ENCODE measurements at regions not wholly inside any gene's neighbourhood (a gene's known extent, or its start where the extent isn't known, plus 50 kb on each side); places are given as distances from the start of the nearest gene placed in this dataset.

DNA sequence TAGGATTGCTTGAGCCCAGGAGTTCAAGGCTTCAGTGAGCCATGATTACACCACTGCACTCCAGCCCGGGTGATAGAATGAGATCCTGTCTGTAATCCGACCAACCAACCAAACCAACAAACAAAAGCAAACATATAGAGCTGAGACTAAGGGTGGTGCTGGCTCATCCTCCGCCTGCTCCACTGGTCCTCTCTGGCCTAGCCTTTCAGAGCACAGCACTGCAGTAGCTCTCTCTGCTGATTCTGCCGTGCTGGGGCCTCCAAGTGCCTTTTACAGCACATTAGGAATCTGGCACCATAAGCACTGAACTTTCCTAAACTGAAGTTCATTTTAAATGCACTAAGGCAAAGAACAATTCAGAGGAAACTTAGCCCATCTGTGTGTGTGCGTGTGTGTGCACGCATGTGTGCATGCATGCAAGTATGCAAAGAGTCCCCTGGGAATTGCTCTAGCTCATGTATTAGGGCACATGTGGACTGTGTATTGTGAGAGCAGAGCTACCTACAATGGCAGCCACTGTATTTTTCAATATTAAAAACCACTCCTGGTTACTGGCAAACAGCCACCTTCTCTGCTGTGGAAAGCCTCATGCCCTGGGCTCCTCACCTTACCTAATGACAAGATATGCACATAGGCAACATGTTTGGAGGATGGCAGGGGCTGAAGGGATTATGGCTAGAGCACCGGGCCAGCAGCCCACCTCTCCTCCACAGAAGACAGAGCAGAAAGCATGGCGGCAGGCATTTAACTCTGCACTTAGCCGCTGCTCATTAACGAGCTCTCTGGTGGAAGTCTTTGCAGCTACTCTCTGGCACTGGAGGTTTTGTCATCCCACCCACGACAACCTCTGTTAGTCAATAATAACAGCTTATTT is 223.1 kb upstream of the TSHZ3 start:
- no peak overlapping the region for H3K27ac ChIP-seq (ENCODE audit: low read depth, low read length, poor library complexity, severe bottlenecking)
- POLR2A ChIA-PET, result no interaction called here
- no TSS peak for BruUV-seq (replicated peaks)
- TF ChIP-seq EZH2phosphoT487 (IDR thresholded peaks at IDR 0.05; ENCODE audit: borderline replicate concordance, low read depth, low read length), result no peak
- TF ChIP-seq, protein P1, sequence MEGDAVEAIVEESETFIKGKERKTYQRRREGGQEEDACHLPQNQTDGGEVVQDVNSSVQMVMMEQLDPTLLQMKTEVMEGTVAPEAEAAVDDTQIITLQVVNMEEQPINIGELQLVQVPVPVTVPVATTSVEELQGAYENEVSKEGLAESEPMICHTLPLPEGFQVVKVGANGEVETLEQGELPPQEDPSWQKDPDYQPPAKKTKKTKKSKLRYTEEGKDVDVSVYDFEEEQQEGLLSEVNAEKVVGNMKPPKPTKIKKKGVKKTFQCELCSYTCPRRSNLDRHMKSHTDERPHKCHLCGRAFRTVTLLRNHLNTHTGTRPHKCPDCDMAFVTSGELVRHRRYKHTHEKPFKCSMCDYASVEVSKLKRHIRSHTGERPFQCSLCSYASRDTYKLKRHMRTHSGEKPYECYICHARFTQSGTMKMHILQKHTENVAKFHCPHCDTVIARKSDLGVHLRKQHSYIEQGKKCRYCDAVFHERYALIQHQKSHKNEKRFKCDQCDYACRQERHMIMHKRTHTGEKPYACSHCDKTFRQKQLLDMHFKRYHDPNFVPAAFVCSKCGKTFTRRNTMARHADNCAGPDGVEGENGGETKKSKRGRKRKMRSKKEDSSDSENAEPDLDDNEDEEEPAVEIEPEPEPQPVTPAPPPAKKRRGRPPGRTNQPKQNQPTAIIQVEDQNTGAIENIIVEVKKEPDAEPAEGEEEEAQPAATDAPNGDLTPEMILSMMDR (conservative IDR thresholded peaks at IDR 0.05; ENCODE audit: low read length), result no peak
- H3K4me2 ChIP-seq (ENCODE audit: low read length), result no peak overlapping the region
- CTCF ChIA-PET (ENCODE audit: unreplicated experiment), result no interaction called here
- H4K20me1 ChIP-seq (ENCODE audit: insufficient read depth, low read length), result no peaks in the 10 kb centered on the region
- intact Hi-C loops (cut with micrococcal nuclease; ENCODE audit: unreplicated experiment), result no loop called here
- H3K9me3 ChIP-seq (ENCODE audit: low read length), result no peaks in the 10 kb centered on the region
- H3K4me1 ChIP-seq (ENCODE audit: insufficient read depth, low read length, poor library complexity, severe bottlenecking), result no peaks in the 10 kb centered on the region
- H3K79me2 ChIP-seq (ENCODE audit: insufficient read depth, low read depth, low read length), result no peaks in the 10 kb centered on the region
- H3K4me3 ChIP-seq (ENCODE audit: low read depth, low read length, poor library complexity, severe bottlenecking), result no peak overlapping the region
- H3K9me2 ChIP-seq (ENCODE audit: insufficient read depth, low read length), result no peaks in the 10 kb centered on the region
- no peak for DNase-seq (ENCODE audit: low spot score)
- no peak overlapping the region for H2AFZ ChIP-seq (ENCODE audit: low read length)
- H3K36me3 ChIP-seq (ENCODE audit: insufficient read depth, low read length), result no peaks in the 10 kb centered on the region

- no peak for TF ChIP-seq EZH2phosphoT487 (IDR thresholded peaks at IDR 0.05; ENCODE audit: borderline replicate concordance, low read depth, low read length)
- TF ChIP-seq, protein P1 (conservative IDR thresholded peaks at IDR 0.05; ENCODE audit: low read length), result no peak
- CTCF ChIA-PET (ENCODE audit: unreplicated experiment), result no interaction called here
- Histone ChIP-seq H3K4me3 (ENCODE audit: low read depth, low read length, poor library complexity, severe bottlenecking) (no peak overlapping the region), H4K20me1 (ENCODE audit: insufficient read depth, low read length) (no peaks in the 10 kb centered on the region), H3K9me2 (ENCODE audit: insufficient read depth, low read length) (no peaks in the 10 kb centered on the region), H3K9me3 (ENCODE audit: low read length) (no peaks in the 10 kb centered on the region), H3K27ac (ENCODE audit: low read depth, low read length, poor library complexity, severe bottlenecking) (no peak overlapping the region), H3K79me2 (ENCODE audit: insufficient read depth, low read depth, low read length) (no peaks in the 10 kb centered on the region), H3K36me3 (ENCODE audit: insufficient read depth, low read length) (no peaks in the 10 kb centered on the region), H3K4me1 (ENCODE audit: insufficient read depth, low read length, poor library complexity, severe bottlenecking) (no peaks in the 10 kb centered on the region), H3K4me2 (ENCODE audit: low read length) (no peak overlapping the region), H2AFZ (ENCODE audit: low read length) (no peak overlapping the region)
- intact Hi-C loops (cut with micrococcal nuclease; ENCODE audit: unreplicated experiment), result no loop called here
- DNase-seq (ENCODE audit: low spot score), result no peak
- POLR2A ChIA-PET, result no interaction called here
- BruUV-seq (replicated peaks), result no TSS peak
Observed at GRCh38 chr19:31572976-31573298, 223.7 kb upstream of the TSHZ3 start.

- no peaks in the 10 kb centered on the region for H3K36me3 ChIP-seq (ENCODE audit: insufficient read depth, low read length)
- ChIA-PET POLR2A (interaction anchor here (0.5 kb wide), 1 partner anchor 171 kb away, joined by 3 read pairs; no protein-coding TSS in a partner anchor), CTCF (ENCODE audit: unreplicated experiment) (no interaction called here)
- no peak for DNase-seq (ENCODE audit: low spot score)
- H4K20me1 ChIP-seq (ENCODE audit: insufficient read depth, low read length), result no peaks in the 10 kb centered on the region
- no peak overlapping the region for H2AFZ ChIP-seq (ENCODE audit: low read length)
- no peaks in the 10 kb centered on the region for H3K9me3 ChIP-seq (ENCODE audit: low read length)
- no peak for TF ChIP-seq EZH2phosphoT487 (IDR thresholded peaks at IDR 0.05; ENCODE audit: borderline replicate concordance, low read depth, low read length)
- TF ChIP-seq, protein P1 (conservative IDR thresholded peaks at IDR 0.05; ENCODE audit: low read length), result no peak
- no peaks in the 10 kb centered on the region for H3K4me1 ChIP-seq (ENCODE audit: insufficient read depth, low read length, poor library complexity, severe bottlenecking)
- intact Hi-C loops (cut with micrococcal nuclease; ENCODE audit: unreplicated experiment), result no loop called here
- no peaks in the 10 kb centered on the region for H3K9me2 ChIP-seq (ENCODE audit: insufficient read depth, low read length)
- no TSS peak for BruUV-seq (replicated peaks)
- no peak overlapping the region for H3K4me3 ChIP-seq (ENCODE audit: low read depth, low read length, poor library complexity, severe bottlenecking)
- H3K79me2 ChIP-seq (ENCODE audit: insufficient read depth, low read depth, low read length), result no peaks in the 10 kb centered on the region
- H3K4me2 ChIP-seq (ENCODE audit: low read length), result no peak overlapping the region
- no peak overlapping the region for H3K27ac ChIP-seq (ENCODE audit: low read depth, low read length, poor library complexity, severe bottlenecking)
Observed at GRCh38 chr19:31574251-31574973, 225.2 kb upstream of the TSHZ3 start.
